GM19463 (cell line): ENCODE measurements at regions not wholly inside any gene's neighbourhood (a gene's known extent, or its start where the extent isn't known, plus 50 kb on each side); places are given as distances from the start of the nearest gene placed in this dataset.
"Not testable (repeated sequence)": the region's sequence is repeated elsewhere in the genome, so short reads cannot be mapped to it uniquely, and the experiment has no call there.

Experiments
- ATAC-seq: cut with Tn5 transposase; IDR thresholded peaks from one replicate; pipeline ENCODE4 v1.9.1; 2021; ENCODE audit warnings: mild to moderate bottlenecking, moderate library complexity; ENCODE audit not compliant: unreplicated experiment

- no peak for ATAC-seq
Observed at GRCh38 chr6:3900744-3901336, 51.7 kb downstream of the FAM50B start.

DNA sequence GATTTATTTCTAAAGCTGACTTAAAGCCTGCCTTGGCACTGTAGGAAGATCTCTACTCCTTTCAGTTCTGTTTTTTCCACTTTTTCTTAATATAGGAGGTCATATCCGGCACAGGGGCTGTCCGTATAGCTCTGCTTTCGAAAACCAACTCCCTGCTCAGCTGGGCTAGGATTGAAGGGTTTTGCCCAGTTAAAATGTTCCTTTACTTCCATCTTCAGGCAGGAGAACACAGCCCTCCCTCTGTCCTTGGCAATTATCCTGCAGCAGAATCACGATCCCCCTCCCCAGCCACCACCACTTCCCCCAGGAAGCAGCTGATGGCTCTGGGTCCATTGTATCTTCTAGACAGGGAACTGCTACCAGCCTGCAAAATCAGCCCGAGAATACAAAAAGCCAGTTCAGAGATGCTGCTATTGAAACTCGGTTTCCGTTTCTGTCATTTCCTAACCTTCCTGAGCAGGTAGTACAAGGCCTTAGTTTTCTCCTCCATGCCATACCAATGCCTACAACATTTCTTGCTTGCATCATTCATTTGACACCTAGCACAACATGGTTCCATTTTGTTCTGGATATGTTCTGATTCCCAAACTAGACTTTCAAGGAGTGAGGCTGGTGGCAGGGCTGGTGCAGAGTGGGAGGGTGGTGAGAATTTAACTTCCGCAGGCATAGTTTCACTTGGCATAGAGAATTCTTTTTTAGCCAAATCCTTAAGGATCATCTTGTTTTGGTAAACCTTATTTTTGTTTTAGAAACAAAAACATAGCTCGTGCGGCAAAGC lies 53.9 kb downstream of the FAM50B start:
- no peak for ATAC-seq

DNA sequence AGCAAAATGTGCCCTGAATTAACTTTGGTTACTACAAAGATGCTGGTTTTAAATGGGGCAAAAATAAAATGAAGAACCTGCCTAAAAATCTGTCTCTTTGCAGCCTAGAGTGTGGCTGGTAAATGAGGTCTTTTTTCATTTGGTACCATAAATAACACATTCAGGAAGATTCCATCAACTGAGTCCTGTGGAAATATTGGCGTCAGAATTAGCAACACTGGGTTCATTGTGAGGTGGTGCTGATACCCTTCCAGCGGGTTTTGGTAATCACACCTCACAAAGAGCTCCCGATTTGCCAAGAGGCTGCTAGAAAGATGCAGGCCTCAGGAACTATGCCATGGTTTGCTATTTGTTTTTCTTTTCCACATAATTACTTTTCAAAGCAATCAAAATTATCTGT lies 55.3 kb downstream of the FAM50B start:
- ATAC-seq, result no peak

DNA sequence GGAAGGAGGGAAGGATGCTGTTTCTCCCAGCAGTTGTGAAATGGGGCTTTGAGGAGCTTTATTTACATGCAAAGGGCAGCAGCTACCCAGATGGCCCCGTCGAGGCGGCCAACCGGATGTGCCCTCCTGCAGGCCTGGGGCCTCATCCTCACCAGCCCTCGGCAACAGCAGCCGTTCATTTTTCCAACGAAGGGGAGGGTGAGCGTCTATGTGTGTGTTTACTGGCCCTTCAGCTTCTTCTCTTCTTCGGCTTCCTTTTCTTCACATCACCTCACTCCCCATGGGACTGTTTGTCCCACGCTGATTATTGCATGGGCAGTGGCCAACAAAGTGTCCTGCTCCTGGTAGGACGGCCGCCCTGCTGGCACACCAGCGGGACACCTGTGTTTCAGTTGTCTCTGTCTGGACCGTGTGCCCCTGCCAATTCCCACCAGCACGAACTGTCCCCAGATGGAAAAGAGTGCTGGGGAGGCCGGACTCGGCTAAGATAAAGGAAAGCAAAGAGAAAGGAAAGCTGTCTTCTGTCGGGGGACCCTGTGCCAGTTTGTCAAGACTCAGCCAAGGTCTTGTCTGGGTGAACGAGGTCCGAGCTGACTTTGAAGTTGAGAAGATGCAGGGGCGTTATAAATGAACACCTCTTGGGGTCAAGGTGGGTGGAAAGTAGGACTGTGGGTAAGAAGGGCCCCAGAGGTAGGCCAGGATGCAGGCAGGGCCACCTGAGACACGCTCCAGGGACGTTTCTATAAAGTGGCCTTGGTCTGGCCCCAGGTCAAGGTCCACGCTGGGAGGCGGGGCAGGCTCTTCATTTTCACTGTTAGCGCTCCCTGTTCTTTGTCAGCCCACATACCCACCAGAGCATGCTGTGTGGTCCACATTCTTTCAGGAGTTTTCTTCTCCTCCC lies 57.0 kb downstream of the FAM50B start:
- ATAC-seq, result no peak

DNA sequence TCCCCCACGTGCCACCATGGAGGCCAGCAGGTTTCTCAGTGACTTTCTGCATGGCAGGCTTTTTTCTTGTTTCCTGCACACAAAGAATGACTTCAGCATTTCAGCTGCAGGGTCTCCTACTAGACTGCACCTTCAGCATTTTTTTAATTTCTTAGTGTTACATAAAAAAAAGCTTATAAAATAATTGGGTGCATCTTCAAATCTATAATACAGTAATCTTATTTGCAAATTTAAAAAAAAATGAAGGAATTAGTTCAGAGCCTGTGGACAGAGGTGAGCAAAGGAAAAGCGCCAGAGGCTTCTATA lies 57.6 kb downstream of the FAM50B start:
- no peak for ATAC-seq

DNA sequence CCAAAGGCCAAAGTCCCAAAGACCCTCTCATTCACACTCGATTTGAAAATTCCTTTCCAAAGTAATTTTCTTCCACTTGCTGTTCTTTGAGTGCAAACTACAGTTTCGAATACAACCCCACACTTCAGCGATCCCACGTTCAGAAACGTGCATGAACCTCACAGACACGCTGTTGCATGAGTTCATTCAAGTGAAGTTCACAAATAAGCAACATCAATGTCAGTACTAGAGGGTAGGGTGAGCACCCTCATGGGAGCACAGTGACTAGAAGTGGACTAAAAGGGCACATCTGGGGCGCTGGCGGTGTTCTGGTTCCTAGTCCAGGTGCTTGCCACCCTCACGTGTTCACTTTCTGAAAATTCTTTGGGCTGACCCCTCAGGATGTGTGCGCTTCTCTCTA lies 59.0 kb downstream of the FAM50B start:
- no peak for ATAC-seq

DNA sequence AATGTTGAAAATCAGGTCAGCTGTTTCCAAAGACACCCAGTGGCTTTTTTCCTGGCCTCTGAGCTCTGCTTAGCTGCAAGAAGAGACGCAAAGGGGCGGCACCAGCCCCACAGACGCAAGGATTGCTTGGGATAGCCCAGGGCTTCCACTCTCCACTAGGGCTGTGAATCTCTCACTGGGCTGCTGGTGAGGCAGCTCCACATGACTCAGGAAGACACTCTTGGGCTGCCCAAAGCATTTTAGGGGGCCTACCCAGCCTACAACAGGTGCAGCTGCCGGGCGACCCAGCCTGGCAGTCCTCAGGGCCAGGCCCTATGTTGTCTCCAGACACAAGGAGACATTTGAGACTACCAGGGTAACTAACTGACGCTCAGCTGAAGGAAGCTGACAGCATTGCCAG lies 59.8 kb downstream of the FAM50B start:
- no peak for ATAC-seq

- no peak for ATAC-seq
Observed at GRCh38 chr6:3910106-3910663, 61.0 kb downstream of the FAM50B start.

GRCh38 chr6:3911130-3911529 lies 62.0 kb downstream of the FAM50B start:
- no peak for ATAC-seq

GRCh38 chr6:3911614-3912336 lies 62.6 kb downstream of the FAM50B start:
- ATAC-seq, result no peak

GRCh38 chr6:3912361-3913076 lies 63.3 kb downstream of the FAM50B start:
- no peak for ATAC-seq

DNA sequence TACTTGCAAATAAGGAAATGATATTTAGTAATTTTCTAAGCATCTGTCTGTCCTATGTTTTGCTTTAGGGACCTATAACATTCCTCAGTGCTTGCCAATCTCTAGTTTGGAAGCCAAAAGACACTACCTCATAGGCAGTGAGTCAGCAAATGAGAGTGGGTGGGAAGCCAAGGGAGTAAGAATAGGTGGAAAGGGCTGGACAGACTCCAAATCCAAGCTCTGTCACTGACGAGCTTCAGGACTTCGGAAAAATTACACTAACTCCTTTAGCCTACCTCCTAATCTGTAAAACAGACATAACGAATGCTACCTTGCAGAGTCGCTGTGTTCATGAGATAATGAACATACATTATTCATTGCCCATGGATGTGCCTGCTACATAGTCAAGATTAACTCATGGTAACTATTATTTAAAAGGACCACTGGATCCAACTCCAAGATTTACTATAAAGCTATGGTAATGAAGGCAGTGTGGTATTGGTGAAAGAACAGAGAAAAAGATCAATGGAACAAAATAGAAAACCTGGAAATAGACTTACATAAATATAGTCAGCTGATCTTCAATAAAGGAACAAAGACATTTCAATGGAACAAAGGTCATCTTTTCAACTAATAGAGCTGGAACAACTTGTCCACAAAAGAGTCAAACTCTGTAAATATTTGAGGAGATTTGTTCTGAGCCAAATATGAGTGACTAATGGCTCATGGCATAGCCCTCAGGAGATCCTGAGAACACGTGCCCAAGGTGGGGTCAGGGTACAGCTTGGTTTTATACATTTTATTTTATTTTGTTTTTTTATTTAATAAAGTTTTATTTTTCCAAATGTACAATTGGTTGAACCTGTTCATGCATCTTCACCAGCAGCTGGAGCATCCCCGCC lies 64.1 kb downstream of the FAM50B start:
- no peak for ATAC-seq

DNA sequence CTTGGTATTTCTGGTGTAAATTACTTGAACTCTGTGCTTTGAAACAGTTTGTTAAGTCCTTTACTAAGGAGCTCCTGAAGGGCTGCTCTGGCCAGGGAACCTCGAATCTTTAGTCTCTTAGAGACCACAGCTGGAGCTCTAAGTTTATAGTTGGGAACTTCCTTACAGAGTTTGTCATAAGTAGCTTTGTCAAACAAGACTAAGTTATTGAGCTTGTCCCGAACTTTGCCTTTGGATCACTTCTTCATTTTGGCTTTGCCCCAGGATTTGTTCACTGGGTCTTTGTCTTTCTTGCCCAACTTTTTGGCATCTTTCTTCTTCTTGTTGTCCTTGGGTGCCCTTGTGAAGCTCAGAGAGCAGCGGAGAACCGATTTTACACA lies 64.8 kb downstream of the FAM50B start:
- ATAC-seq, result no peak

DNA sequence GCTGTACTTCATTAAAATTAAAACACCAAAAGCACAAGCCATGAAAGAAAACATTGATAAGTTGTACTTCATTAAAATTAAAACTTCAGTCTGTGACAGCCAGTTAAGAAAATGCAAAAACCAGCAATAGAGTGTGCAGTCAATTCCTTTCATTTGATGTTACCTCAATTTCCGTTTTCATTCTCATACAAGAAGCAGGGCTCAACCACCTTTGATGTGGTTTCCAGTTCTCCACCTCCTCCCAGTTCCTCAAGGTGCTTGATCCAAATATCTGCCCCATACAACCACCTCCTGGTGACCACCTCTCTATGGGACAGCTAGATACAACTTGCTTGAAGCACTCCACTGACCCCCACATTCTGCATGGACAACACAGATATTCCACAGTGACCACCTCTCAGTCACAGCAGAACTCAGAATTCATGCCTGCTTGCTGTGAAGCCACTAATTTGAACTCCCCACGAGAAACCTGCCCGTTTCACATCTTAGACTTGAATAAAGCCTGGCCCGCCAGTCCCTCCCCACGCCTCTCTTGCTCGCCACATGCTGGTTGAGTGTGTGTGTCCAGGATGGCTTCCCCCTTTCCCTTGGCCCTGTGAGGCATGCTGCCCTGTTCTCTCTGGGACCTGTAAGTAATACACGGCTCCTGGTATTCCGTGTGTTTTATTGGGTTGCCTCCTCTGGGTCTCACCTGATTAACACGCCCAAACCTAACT lies 66.1 kb downstream of the FAM50B start:
- ATAC-seq, result no peak

DNA sequence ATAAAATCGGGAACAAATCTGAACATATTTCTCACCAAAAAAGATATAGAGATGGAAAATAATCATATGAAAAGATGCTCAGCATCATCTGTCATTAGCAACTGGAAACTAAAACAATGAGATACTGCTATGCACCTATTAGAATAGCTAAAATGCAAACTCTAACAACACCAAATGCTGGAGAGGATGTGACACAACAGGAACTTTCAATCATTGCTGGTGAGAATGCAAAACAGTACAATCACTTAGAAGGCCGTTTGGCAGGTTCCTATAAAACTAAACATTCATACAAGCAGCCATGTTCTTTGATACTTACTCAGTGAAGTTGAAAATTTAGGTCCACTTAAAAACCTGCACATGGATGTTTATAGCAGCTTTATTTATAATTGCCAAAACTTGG lies 67.0 kb downstream of the FAM50B start:
- ATAC-seq, result no peak

DNA sequence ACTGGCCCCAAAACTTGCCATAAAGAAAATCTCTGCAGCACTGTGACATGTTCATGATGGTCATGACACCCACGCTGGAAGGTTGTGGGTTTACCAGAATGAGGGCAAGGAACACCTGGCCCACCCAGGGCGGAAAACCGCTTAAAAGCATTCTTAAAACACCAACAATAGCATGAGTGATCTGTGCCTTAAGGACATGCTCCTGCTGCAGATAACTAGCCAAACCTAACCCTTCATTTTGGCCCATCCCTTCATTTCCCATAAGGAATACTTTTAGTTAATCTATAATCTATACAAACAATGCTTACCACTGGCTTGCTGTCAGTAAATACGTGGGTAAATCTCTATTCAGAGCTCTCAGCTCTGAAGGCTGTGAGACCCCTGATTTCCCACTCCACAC lies 67.6 kb downstream of the FAM50B start:
- not testable (repeated sequence) for ATAC-seq

DNA sequence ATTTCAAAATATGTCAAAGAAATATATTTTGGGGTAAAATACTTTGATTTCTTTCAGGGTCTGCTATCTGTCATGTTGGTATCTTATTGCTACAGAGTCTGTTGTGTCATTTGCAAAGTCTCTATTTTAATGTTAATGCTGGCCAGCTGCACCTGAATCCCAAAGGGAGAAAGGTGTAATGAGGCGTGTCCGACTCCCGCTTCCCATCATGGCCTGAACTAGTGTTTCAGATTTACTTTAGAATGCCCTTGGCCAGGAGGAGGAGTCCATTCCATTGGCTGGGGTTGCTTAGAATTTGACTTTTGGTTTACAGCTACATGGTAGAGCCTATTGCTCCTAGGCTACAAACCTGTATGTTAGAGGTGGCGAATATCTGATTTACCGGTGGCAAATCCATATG lies 69.3 kb downstream of the FAM50B start:
- ATAC-seq, result no peak

GRCh38 chr6:3919130-3919628 lies 70.0 kb downstream of the FAM50B start:
- ATAC-seq, result no peak

DNA sequence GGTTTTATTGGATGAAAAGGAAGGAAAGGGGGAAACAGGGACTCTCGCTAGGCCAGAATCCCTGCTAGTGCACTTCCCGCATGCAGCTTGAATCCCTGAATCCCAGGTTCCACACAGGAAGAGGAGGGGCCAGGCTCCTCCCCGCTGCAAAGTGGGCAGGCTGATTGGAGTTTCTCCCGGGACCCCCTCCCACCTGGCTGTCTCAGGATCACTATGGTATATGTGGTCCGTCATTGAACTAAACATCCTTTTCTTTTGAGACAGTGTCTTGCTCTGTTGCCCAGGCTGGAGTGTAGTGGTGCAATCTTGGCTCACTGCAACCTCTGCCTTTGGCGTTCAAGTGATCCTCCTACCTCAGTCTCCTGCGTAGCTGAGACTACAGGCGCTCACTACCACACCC lies 70.7 kb downstream of the FAM50B start:
- ATAC-seq, result no peak
